Astrocyte (in vitro differentiated cells and primary cell): ENCODE measurements at regions not wholly inside any gene's neighbourhood (a gene's known extent, or its start where the extent isn't known, plus 50 kb on each side); places are given as distances from the start of the nearest gene placed in this dataset.

ENCODE experiments used
- DNase-seq: peaks from one replicate; pipeline ENCODE4 v3.0.0-alpha.2; 2010; ENCODE audit warnings: low read depth
- FAIRE-seq: peaks from 2 replicates; lab custom pipeline; 2011; peaks lifted over from hg19 to GRCh38; lab: Jason Lieb, UNC
- H2AFZ ChIP-seq: 2 replicates; pipeline ENCODE4 v1.6.0; 2012; ENCODE audit warnings: low read depth, low read length, inconsistent platforms
- H3K27ac ChIP-seq: 2 replicates; pipeline ENCODE4 v1.5.1; 2011; ENCODE audit warnings: low read depth, low read length, inconsistent platforms
- H3K27me3 ChIP-seq: 2 replicates; pipeline ENCODE4 v1.6.0; 2011; ENCODE audit warnings: low read length, inconsistent platforms; ENCODE audit not compliant: insufficient read depth
- H3K36me3 ChIP-seq: 2 replicates; pipeline ENCODE4 v1.5.1; 2011; ENCODE audit warnings: low read length, inconsistent platforms; ENCODE audit not compliant: insufficient read depth
- H3K4me1 ChIP-seq: 2 replicates; pipeline ENCODE4 v1.5.1; 2011; ENCODE audit warnings: low read length, inconsistent platforms; ENCODE audit not compliant: insufficient read depth
- H3K4me2 ChIP-seq: 2 replicates; pipeline ENCODE4 v1.6.0; 2012; ENCODE audit warnings: low read length, inconsistent platforms
- H3K4me3 ChIP-seq: 2 replicates; pipeline ENCODE4 v1.5.1; 2011; ENCODE audit warnings: low read depth, mild to moderate bottlenecking, low read length, inconsistent platforms; ENCODE audit not compliant: insufficient read depth
- H3K79me2 ChIP-seq: 2 replicates; pipeline ENCODE4 v1.6.0; 2012; ENCODE audit warnings: mild to moderate bottlenecking, low read length, inconsistent platforms; ENCODE audit not compliant: insufficient read depth
- H3K9ac ChIP-seq: 2 replicates; pipeline ENCODE4 v1.6.0; 2012; ENCODE audit warnings: mild to moderate bottlenecking, low read length, inconsistent platforms
- H3K9me3 ChIP-seq: 2 replicates; pipeline ENCODE4 v1.5.1; 2012; ENCODE audit warnings: low read depth, mild to moderate bottlenecking, low read length, inconsistent platforms; ENCODE audit not compliant: insufficient read depth
- H4K20me1 ChIP-seq: 2 replicates; pipeline ENCODE4 v1.6.0; 2012; ENCODE audit warnings: low read length, inconsistent platforms; ENCODE audit not compliant: insufficient read depth
- H3K27ac Mint-ChIP-seq: one replicate; pipeline ENCODE4 v1.8.0; 2021; ENCODE audit warnings: mild to moderate bottlenecking, mixed read lengths; ENCODE audit not compliant: unreplicated experiment
- H3K27me3 Mint-ChIP-seq: one replicate; pipeline ENCODE4 v1.8.0; 2021; ENCODE audit warnings: low read depth, mixed read lengths; ENCODE audit not compliant: unreplicated experiment
- H3K36me3 Mint-ChIP-seq: one replicate; pipeline ENCODE4 v1.8.0; 2021; ENCODE audit warnings: low read depth, mixed read lengths; ENCODE audit not compliant: unreplicated experiment
- H3K4me1 Mint-ChIP-seq: one replicate; pipeline ENCODE4 v1.8.0; 2021; ENCODE audit warnings: low read depth, mixed read lengths; ENCODE audit not compliant: unreplicated experiment
- H3K4me3 Mint-ChIP-seq: one replicate; pipeline ENCODE4 v1.8.0; 2021; ENCODE audit warnings: mild to moderate bottlenecking, moderate library complexity, mixed read lengths; ENCODE audit not compliant: unreplicated experiment
- H3K9me3 Mint-ChIP-seq: one replicate; pipeline ENCODE4 v1.8.0; 2021; ENCODE audit warnings: mild to moderate bottlenecking, mixed read lengths; ENCODE audit not compliant: unreplicated experiment
- EZH2 ChIP-seq: IDR thresholded peaks from 2 replicates; pipeline ENCODE4 v1.6.1; 2012; ENCODE audit warnings: mild to moderate bottlenecking, low read length, inconsistent platforms; ENCODE audit not compliant: insufficient read depth
- TF ChIP-seq, protein P1 (sequence below): IDR thresholded peaks from 2 replicates; pipeline ENCODE4 v1.5.1; 2011; ENCODE audit warnings: low read depth, mild to moderate bottlenecking, inconsistent platforms, low read length, moderate library complexity; ENCODE audit not compliant: insufficient read depth

DNA sequence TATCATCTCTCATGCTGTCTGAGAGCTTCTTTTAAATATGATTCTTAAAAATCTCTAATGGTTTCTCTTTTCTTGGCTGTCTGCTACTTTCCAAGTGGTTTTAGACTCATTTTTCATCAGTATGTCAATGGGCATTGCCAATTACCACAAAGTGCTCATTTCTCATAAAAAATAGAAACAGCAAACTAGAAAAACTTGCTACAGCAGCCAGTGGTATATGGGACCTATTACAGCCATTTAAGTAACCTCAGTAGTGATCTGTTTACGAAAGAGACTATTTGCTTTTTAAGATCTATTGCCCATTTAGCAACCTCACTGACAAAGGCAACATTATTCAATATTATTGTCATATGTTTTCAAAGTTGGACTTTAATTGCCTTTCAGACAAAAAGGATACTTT, 207.1 kb upstream of the RHOBTB1 start:
- Histone ChIP-seq H3K27me3 (no peaks in the 10 kb centered on the region), H3K9me3 (no peaks in the 10 kb centered on the region), H3K4me1 (no peaks in the 10 kb centered on the region), H2AFZ (no peak overlapping the region), H3K36me3 (no peaks in the 10 kb centered on the region), H3K9ac (no peak overlapping the region), H3K4me2 (no peak overlapping the region), H4K20me1 (no peaks in the 10 kb centered on the region), H3K27ac (no peak overlapping the region), H3K4me3 (no peak overlapping the region), H3K79me2 (no peaks in the 10 kb centered on the region)
- TF ChIP-seq, protein P1, sequence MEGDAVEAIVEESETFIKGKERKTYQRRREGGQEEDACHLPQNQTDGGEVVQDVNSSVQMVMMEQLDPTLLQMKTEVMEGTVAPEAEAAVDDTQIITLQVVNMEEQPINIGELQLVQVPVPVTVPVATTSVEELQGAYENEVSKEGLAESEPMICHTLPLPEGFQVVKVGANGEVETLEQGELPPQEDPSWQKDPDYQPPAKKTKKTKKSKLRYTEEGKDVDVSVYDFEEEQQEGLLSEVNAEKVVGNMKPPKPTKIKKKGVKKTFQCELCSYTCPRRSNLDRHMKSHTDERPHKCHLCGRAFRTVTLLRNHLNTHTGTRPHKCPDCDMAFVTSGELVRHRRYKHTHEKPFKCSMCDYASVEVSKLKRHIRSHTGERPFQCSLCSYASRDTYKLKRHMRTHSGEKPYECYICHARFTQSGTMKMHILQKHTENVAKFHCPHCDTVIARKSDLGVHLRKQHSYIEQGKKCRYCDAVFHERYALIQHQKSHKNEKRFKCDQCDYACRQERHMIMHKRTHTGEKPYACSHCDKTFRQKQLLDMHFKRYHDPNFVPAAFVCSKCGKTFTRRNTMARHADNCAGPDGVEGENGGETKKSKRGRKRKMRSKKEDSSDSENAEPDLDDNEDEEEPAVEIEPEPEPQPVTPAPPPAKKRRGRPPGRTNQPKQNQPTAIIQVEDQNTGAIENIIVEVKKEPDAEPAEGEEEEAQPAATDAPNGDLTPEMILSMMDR: no peak
- TF ChIP-seq EZH2: no peak
- FAIRE-seq (no peak), DNase-seq (no peak)
- H3K27me3 Mint-ChIP-seq: no peaks in the 10 kb centered on the region
- H3K27ac Mint-ChIP-seq: no peak overlapping the region
- H3K9me3 Mint-ChIP-seq: no peaks in the 10 kb centered on the region
- no peak overlapping the region for H3K4me3 Mint-ChIP-seq
- H3K36me3 Mint-ChIP-seq: no peaks in the 10 kb centered on the region
- H3K4me1 Mint-ChIP-seq: no peaks in the 10 kb centered on the region

- Mint-ChIP-seq H3K36me3 (no peaks in the 10 kb centered on the region), H3K4me1 (no peaks in the 10 kb centered on the region), H3K9me3 (no peaks in the 10 kb centered on the region), H3K4me3 (no peak overlapping the region), H3K27me3 (no peaks in the 10 kb centered on the region), H3K27ac (no peak overlapping the region)
- H3K79me2 ChIP-seq: no peaks in the 10 kb centered on the region
- FAIRE-seq (no peak), DNase-seq (no peak)
- H2AFZ ChIP-seq: no peak overlapping the region
- no peak overlapping the region for H3K4me2 ChIP-seq
- TF ChIP-seq, protein P1: no peak
- TF ChIP-seq EZH2: no peak
- no peak overlapping the region for H3K4me3 ChIP-seq
- no peak overlapping the region for H3K9ac ChIP-seq
- H3K36me3 ChIP-seq: no peaks in the 10 kb centered on the region
- H3K4me1 ChIP-seq: no peaks in the 10 kb centered on the region
- H4K20me1 ChIP-seq: no peaks in the 10 kb centered on the region
- H3K9me3 ChIP-seq: no peaks in the 10 kb centered on the region
- H3K27me3 ChIP-seq: no peaks in the 10 kb centered on the region
- H3K27ac ChIP-seq: no peak overlapping the region
These were observed 204.5 kb upstream of the RHOBTB1 start for GRCh38 chr10:61148451-61148850.

DNA sequence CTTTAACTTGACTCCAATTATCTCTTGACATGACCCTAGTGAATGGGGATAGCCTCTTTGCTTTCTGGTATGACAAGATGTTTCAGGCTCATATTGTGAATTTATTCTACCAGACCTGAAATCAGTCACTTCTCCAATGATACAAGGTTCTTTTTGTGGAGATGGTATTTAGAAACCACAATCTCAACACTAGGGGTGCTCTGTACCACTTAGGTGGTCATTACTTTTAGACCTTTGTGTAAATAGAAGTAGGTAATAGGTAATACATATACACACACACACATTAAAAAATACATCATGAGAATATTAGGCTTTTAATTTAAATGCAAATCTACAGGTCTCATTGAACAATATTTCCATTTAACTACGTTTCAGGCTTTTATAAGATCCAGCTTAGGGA, 199.0 kb upstream of the RHOBTB1 start:
- Mint-ChIP-seq H3K4me1 (peaks cover 2% of the 10 kb centered on the region), H3K27ac (no peak overlapping the region), H3K9me3 (peaks cover 3% of the 10 kb centered on the region), H3K27me3 (no peaks in the 10 kb centered on the region), H3K36me3 (no peaks in the 10 kb centered on the region), H3K4me3 (no peak overlapping the region)
- no peaks in the 10 kb centered on the region for H3K9me3 ChIP-seq
- FAIRE-seq (no peak), DNase-seq (no peak)
- no peak overlapping the region for H2AFZ ChIP-seq
- H3K27ac ChIP-seq: no peak overlapping the region
- H3K4me2 ChIP-seq: no peak overlapping the region
- TF ChIP-seq, protein P1: no peak
- TF ChIP-seq EZH2: no peak
- no peak overlapping the region for H3K9ac ChIP-seq
- no peaks in the 10 kb centered on the region for H3K27me3 ChIP-seq
- H3K36me3 ChIP-seq: no peaks in the 10 kb centered on the region
- H4K20me1 ChIP-seq: no peaks in the 10 kb centered on the region
- H3K4me1 ChIP-seq: no peaks in the 10 kb centered on the region
- no peaks in the 10 kb centered on the region for H3K79me2 ChIP-seq
- no peak overlapping the region for H3K4me3 ChIP-seq
